Esophagus muscularis mucosa (tissue), 4 donors: ENCODE measurements at regions not wholly inside any gene's neighbourhood (a gene's known extent, or its start where the extent isn't known, plus 50 kb on each side); places are given as distances from the start of the nearest gene placed in this dataset.

ENCODE experiments used
- DNase-seq: peaks from one replicate; pipeline ENCODE4 v3.0.0-alpha.2; 2017; ENCODE audit errors: extremely low spot score
- H3K27ac ChIP-seq, 4 donors: fragments of 200-600 bp; sonication (generic); replicated peaks in 1 of 4; 1 replicate in 3 of 4; 2 replicates in 1 of 4; pipeline ENCODE4 v1.5.1; 2016 to 2019; ENCODE audit warnings: mild to moderate bottlenecking in 1 of 4
- H3K27me3 ChIP-seq, 4 donors: fragments of 200-600 bp; sonication (generic); one replicate each; pipeline versions ENCODE4 v1.5.1 to v1.6.0; 2016 to 2019
- H3K36me3 ChIP-seq, 4 donors: fragments of 200-600 bp; sonication (generic); one replicate each; pipeline ENCODE4 v1.5.1; 2016 to 2019
- H3K4me1 ChIP-seq, 4 donors: fragments of 200-600 bp; sonication (generic); one replicate each; pipeline ENCODE4 v1.5.1; 2016 to 2019
- H3K4me3 ChIP-seq, 4 donors: fragments of 200-600 bp; sonication (generic); 1 replicate in 2 of 4; 2 replicates in 2 of 4; pipeline ENCODE4 v1.5.1; 2016 to 2019; ENCODE audit warnings: mild to moderate bottlenecking in 4 of 4, moderate library complexity in 1 of 4
- H3K9me3 ChIP-seq, 4 donors: fragments of 200-600 bp; sonication (generic); 1 replicate in 3 of 4; 2 replicates in 1 of 4; pipeline ENCODE4 v1.5.1; 2016 to 2019
- CTCF ChIP-seq, 3 experiments: fragments of 200-600 bp in 2 of 3; fragments of 450-650 bp in 1 of 3; sonication (generic) in 2 of 3; IDR thresholded peaks; one replicate each; pipeline ENCODE4 v1.5.1; 2017 to 2019; ENCODE audit warnings: antibody characterized with exemption in 3 of 3, mild to moderate bottlenecking in 2 of 3, moderate library complexity in 1 of 3
- EP300 ChIP-seq: sonication (generic); formaldehyde crosslinking; IDR thresholded peaks from one replicate; pipeline ENCODE4 v1.6.1; 2017; ENCODE audit warnings: antibody characterized with exemption
- POLR2A ChIP-seq: fragments of 450-650 bp; IDR thresholded peaks from one replicate; pipeline ENCODE4 v1.6.1; 2017; ENCODE audit warnings: antibody characterized with exemption, moderate library complexity, mild to moderate bottlenecking, low read depth
- POLR2AphosphoS5 ChIP-seq, 2 donors: sonication (generic); formaldehyde crosslinking; IDR thresholded peaks; one replicate each; pipeline ENCODE4 v1.6.1; 2017; ENCODE audit warnings: antibody characterized with exemption in 2 of 2
- WGBS: methylation state at CpG from one replicate; pipeline ENCODE4 v1.1.5; 2018; 5-methylcytosine and 5-hydroxymethylcytosine counted together
- intact Hi-C: fragments of 100-400 bp; cut with DNase I; formaldehyde crosslinking; loops from one replicate; pipeline ENCODE4 v1.15.1; 2023

GRCh38 chr6:130696806-130697205 lies 130.4 kb upstream of the SMLR1 start:
- Histone ChIP-seq H3K9me3 (no peaks in the 10 kb centered on the region), H3K36me3 (no peaks in the 10 kb centered on the region), H3K4me1 (no peaks in the 10 kb centered on the region), H3K27me3 (no peaks in the 10 kb centered on the region), H3K27ac (no peak overlapping the region), H3K4me3 (no peak overlapping the region)
- DNase-seq, result no peak
- intact Hi-C loops, result no loop called here
- TF ChIP-seq POLR2AphosphoS5 (IDR thresholded peaks at IDR 0.05) (no peak), POLR2A (no peak), EP300 (no peak), CTCF (IDR thresholded peaks at IDR 0.05) (no peak)
- WGBS, result 72% methylated on average over 3 of the region's 3 CpGs

DNA sequence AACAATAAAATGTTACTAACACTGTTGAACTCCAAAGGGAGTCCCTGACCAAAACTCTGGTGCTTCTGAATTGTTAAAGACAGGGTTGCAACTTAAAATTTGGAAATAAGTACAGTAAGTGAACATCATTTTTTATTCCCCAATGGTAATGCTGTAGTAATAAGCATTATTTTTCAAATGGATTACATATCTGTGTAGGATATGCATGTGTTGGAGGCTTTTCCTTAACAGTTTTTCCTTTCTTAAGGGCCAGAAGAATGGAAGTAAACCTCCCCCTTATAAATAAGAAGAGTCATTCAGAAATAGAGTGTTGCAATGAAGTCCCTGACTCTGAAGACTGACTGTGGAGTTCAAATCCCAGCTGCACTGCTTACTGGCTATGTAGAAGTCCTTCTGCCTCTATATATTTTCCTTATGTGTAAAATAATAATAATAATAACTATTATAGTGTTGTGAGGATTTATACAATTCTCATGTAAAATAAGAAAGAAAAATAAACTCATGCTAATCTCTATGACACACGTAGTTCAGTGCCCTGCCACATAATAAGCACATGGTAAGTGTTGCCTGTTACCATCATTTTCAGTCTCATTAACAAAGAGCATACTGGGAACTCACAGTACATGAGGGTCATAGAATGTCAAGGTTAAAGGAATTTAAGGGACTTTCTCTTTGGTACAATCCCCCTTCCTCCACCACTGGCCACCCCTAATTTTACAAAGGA lies 129.8 kb upstream of the SMLR1 start:
- H3K36me3 ChIP-seq, result no peaks in the 10 kb centered on the region
- WGBS, result 41% methylated on average over 1 of the region's 1 CpG
- intact Hi-C loops, result no loop called here
- no peaks in the 10 kb centered on the region for H3K9me3 ChIP-seq
- no peaks in the 10 kb centered on the region for H3K4me1 ChIP-seq
- H3K27ac ChIP-seq, result no peak overlapping the region
- no peak for DNase-seq
- no peak overlapping the region for H3K4me3 ChIP-seq
- no peaks in the 10 kb centered on the region for H3K27me3 ChIP-seq
- TF ChIP-seq POLR2A (no peak), CTCF (IDR thresholded peaks at IDR 0.05) (no peak), EP300 (no peak), POLR2AphosphoS5 (IDR thresholded peaks at IDR 0.05) (no peak)

DNA sequence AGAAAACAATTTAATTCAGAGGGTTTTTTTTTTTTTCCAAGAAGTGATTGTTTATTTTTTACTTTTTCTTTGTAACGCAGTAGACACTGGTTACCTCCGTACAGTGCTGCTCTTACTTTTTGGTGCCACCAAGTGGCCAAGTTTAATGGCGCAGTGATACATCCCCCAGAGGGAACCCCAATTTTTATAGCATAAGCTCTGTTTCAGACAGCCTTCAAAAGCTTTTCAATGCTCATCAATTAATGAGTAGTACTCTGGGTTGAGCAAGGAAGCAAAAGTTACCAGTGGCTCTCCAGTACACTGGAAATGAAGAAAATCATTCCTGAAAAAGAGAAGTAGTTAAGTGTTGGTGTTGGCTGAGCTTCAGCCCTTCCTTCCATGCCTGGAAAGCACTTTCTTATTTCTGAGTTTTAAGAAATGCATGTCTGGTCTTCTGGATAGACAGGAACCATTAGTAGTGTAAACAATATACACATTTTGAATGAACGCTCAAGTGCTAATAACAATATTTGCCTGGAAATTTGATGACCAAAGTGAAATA lies 129.1 kb upstream of the SMLR1 start:
- H3K27me3 ChIP-seq, result no peaks in the 10 kb centered on the region
- TF ChIP-seq POLR2A, result no peak
- TF ChIP-seq CTCF (IDR thresholded peaks at IDR 0.05), result peak; percentile 36 to 54 (median 37)
- WGBS, result 16% methylated on average over 4 of the region's 4 CpGs
- no peak for DNase-seq
- H3K4me1 ChIP-seq, result no peaks in the 10 kb centered on the region
- H3K4me3 ChIP-seq, result no peak overlapping the region
- H3K9me3 ChIP-seq, result no peaks in the 10 kb centered on the region
- no peak overlapping the region for H3K27ac ChIP-seq
- no peaks in the 10 kb centered on the region for H3K36me3 ChIP-seq
- intact Hi-C loops, result no loop called here

DNA sequence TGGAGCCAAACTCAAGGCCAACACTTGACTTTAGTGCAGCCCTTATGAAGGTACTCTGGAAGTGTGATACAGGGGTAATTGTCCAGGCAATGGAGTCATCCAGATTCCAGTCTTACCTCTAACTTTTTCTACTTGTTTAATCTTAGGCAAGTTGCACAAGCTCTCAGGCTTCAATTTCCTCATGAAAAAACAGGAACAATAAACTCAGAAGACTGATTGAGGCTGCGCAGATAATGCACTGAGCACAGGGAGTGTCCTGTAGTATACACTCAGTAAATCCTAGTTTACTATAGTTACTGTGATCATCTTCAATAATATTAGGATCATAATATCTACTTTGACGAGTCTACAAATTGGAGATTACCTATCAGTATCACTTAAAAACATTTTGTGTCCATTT lies 127.5 kb upstream of the SMLR1 start:
- Histone ChIP-seq H3K4me1 (no peaks in the 10 kb centered on the region), H3K9me3 (no peaks in the 10 kb centered on the region), H3K36me3 (no peaks in the 10 kb centered on the region), H3K27ac (no peak overlapping the region), H3K4me3 (no peak overlapping the region), H3K27me3 (no peaks in the 10 kb centered on the region)
- no peak for TF ChIP-seq EP300
- no peak for TF ChIP-seq CTCF (IDR thresholded peaks at IDR 0.05)
- 95% methylated on average over 2 of the region's 2 CpGs for WGBS
- DNase-seq, result no peak
- intact Hi-C loops, result no loop called here

GRCh38 chr6:130700397-130700796 lies 126.8 kb upstream of the SMLR1 start:
- TF ChIP-seq EP300 (no peak), CTCF (IDR thresholded peaks at IDR 0.05) (no peak), POLR2AphosphoS5 (IDR thresholded peaks at IDR 0.05) (no peak), POLR2A (no peak)
- Histone ChIP-seq H3K4me3 (no peak overlapping the region), H3K36me3 (no peaks in the 10 kb centered on the region), H3K27ac (no peak overlapping the region), H3K27me3 (no peaks in the 10 kb centered on the region), H3K4me1 (no peaks in the 10 kb centered on the region), H3K9me3 (no peaks in the 10 kb centered on the region)
- DNase-seq, result no peak
- intact Hi-C loops, result no loop called here
- 88% methylated on average over 4 of the region's 4 CpGs for WGBS
